Glomerular endothelial cell (primary cell): ENCODE measurements at regions not wholly inside any gene's neighbourhood (a gene's known extent, or its start where the extent isn't known, plus 50 kb on each side); places are given as distances from the start of the nearest gene placed in this dataset.
"Not testable (repeated sequence)": the region's sequence is repeated elsewhere in the genome, so short reads cannot be mapped to it uniquely, and the experiment has no call there.

Experiments
- DNase-seq: peaks from one replicate; pipeline ENCODE4 v3.0.0-alpha.2; 2011; ENCODE audit warnings: low read depth, low spot score; ENCODE audit errors: extremely low read depth

GRCh38 chr12:16891673-16892072 is 285.7 kb upstream of the LMO3 start:
- no peak for DNase-seq

DNA sequence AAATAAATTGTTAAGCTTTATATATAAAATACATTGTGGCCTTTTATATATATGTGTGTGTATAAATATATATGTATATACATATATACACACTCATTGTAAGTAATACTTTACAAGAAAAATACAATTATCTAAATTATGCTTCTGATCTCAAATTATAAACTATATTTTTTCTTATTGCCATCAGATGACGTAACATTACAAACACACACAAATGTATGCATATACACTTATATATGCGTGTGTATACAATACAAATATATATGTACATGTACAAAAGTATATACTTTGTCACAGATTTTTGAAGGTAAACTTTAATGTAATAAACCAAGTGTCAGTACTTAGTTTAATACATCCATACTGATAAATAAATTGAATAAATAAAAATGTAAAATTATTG is 278.9 kb upstream of the LMO3 start:
- no peak for DNase-seq

DNA sequence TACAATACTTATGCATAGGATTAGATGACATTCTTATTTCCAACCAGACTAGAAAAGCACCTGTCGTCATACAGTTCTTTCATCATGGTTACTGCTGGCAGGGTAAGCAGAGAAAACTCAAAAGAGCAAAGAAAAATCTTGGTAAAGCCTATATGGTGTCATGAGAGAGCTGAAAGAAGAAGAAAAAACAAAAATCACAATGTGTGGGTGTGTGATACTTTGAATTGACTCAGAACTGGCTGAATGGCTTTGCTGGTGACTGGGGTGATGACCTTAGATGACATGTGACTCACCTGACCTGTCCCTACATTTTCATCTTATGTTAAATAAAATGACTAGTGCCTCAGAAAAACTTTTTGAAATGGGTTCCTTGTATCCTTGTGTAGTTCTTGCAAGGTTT is 278.1 kb upstream of the LMO3 start:
- no peak for DNase-seq

GRCh38 chr12:16881986-16882570 is 276.1 kb upstream of the LMO3 start:
- DNase-seq = no peak

GRCh38 chr12:16880864-16881285 is 274.9 kb upstream of the LMO3 start:
- DNase-seq = no peak

GRCh38 chr12:16870845-16871244 is 264.9 kb upstream of the LMO3 start:
- DNase-seq = no peak

DNA sequence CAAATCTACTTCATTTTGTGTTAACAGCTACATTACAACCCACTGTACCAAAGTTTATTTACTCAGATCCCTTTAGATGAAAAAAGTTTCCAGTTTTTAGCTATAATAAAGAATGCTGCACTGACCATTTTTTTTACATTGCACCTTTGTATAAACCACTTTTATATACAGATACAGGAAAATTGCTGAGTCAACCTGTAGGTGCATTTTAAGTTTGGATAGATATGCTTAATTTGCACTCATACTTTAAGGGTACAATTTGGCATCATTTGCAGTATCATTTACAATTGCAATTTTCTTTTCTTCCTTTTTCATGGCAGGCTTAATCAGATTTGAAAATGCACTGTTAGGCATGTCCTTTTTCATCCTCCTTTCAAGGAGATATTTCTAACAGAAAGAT is 257.8 kb upstream of the LMO3 start:
- no peak for DNase-seq

DNA sequence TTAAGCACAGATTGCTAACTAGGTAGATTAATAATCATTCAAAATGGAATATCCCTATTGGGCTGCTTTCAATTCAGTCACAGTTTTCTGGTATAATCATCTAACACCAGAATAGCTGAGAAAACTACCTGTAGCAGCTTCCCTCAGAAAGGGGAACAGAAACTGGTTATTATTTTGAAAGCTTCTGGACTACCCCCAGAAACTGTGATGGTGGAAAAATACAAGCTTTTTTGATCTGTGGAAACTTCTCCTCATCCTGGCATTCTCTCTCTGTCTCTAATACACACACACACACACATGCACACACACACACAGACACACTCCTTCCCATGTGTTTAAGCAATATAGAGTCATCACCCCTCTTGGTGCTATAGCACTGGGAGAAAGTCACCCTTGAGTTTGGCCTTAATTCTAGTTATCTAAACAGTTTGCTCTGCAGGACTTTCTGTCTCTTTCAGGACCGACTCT is 251.5 kb upstream of the LMO3 start:
- DNase-seq = no peak

DNA sequence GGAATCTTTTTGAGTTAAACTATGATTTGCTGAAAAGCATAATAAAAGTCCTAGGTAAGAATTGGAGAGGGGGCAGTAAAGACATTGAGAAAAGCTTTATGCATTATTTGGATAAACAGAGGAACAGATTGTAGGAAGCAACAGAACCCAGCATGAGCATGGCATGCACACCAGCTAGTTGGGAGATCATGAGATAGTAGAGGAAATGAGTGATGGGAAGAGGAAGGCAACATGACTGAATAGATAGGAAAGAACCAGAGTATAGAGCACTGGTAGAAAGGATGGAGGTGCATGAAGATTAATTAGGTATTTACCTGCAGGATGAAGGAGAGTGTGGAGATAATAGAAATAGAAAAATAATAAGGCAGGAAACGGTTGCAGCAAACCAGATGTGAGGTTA is 248.5 kb upstream of the LMO3 start:
- no peak for DNase-seq

DNA sequence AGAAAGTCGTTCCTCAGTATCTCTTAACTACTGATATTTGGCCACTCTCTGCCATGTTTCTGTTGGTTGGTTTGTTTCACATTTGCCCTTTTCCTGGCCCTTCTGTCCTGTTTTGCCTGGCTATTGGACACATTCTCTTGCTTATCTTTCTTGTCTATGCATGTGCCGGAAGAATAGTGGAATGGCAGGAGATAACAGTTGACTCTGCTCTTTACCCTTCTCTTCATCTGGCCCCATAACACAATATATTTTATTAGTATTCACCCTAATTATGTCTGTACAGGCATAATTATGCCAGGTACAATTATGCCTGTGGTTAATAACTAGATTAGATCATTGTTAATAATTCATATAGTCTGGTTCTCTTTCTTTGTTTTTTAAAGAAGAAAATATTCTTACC is 243.5 kb upstream of the LMO3 start:
- DNase-seq = no peak

GRCh38 chr12:16844875-16845274 is 238.9 kb upstream of the LMO3 start:
- DNase-seq = no peak

DNA sequence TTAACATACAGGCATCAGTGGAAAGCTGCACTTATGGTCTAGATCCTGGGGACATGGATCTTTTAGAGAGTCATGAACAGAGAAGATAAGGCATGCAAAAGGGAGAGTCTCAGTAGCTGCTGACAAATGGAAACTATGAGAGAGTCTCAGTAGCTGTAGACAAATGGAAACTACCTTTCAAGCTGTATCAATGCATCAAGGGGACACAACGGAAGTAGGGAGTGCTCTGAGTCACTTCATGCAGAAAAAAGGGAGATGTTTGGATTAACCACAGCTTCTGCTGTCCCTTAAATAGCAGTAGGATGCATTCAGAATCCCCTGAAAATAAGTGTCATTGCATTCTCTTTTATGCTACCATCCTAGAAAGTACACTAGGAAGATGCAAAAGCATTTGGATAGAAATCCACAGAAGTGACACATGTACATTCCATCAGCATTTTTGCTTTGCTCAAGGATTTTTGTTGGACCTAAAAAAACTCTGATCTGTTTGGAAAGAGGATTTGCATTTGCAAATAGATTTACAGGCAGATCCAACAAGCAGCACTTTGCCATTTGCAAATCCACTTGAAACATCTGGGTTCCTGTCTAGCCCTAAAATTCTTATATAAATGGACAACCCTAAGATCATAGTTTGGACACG is 227.5 kb upstream of the LMO3 start:
- no peak for DNase-seq

DNA sequence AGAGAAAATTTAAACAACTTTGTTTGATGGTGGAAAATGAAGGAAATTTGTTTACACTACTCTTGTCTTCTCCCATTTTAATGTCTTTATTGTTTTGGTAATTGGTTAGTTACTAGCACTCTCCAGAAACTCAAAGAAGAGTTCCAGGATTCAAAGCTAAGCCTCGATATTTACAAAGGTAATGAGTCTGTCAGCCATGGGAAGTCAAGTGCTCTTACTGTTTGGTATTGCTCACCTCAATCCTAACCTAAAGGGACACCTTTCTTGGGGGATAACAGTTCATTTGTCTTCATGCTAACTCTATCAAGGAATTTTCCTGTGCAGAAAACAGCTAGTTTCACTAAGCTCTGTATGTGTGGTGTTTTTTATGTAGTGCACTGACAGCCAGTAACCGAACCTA is 222.9 kb upstream of the LMO3 start:
- DNase-seq = no peak

GRCh38 chr12:16807731-16808130 is 201.8 kb upstream of the LMO3 start:
- DNase-seq = no peak

- no peak for DNase-seq
These were observed 190.2 kb upstream of the LMO3 start for GRCh38 chr12:16796168-16796567.

DNA sequence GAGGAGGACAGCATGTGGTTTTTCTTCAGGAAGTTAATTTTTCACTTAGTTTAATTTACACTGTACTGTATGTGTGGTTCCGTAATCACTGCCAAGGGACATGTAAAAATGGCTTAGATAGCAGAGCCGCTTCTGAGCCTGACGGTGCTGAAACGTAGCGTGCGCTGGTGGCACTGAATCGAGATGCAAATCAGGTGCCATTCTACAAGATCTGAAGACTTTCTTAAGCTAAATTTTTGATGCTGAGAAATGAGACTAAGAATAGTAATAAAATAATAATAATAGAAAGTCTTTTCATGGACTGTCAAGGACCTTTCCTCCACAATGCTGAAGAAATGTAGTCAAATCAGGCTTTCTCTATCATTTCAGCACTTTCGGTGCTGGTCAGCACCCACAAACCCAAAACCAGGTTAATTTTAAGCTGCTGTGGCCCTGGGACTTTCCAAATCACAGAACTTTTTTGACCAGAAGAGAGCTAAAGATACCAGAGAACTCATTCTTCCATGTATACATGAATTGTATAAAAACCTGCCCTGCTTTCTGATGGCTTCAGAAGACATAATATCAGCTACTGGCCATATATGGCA is 183.3 kb upstream of the LMO3 start:
- no peak for DNase-seq

GRCh38 chr12:16788506-16789203 is 182.7 kb upstream of the LMO3 start:
- DNase-seq = no peak

DNA sequence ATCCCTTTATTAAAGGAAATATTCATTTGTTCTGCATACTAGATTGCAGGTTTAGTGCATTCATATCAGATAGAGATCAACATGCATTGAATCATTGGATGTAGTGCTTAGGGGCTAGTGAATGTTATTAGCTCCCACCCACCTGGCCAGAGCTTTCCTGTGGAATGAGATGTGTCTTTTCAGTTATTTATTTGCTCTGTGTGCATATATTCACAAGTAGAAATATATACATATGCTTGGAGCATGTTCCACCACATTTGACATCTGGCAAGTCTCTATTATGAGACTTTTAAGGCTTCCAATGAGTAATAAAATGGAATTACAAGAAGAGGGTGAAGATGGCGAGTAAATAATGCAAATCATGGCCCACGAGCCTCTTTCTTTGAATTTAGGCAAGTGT is 180.0 kb upstream of the LMO3 start:
- DNase-seq = no peak

DNA sequence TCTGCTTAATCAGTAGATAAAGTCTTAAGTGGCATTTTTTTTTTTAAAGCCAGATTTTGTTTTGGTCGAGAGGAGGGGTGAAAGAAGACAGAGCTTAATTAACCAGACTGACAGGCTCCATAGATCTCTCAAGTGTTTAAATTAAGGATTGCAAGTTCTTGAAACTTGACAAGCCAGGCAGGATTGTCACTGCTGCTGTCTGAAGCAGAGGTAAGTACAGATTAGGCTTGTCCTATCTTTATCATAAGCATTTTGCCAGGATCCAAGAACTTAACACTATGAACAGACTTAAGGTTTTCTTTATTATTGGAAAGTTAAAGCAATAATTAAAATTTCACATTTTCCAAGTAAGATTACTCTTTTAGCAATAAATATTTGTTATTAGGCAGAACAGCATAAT is 179.6 kb upstream of the LMO3 start:
- no peak for DNase-seq

- DNase-seq = not testable (repeated sequence)
These were observed 163.2 kb upstream of the LMO3 start for GRCh38 chr12:16769129-16769528.

DNA sequence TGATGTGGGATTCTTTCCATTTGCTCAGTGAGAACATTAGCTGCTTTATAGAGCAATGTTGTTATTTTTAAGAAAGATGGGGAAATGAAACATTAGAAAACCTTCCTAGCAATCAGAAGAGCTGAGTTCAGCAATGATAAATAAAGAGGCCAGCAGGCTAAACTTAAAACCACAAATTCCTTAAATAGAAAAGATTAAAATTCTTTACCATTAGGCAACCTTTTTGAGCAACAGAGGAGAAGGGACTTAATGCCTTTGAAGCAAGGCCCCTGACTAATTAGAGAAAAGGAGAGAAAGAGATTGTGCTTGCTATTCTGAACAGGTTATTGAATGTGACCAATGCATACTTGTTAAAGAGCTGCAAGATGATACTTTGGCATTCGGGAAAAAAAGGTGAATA is 160.8 kb upstream of the LMO3 start:
- no peak for DNase-seq

- DNase-seq = no peak
These were observed 157.9 kb upstream of the LMO3 start for GRCh38 chr12:16763901-16764300.
